CD14-positive monocyte (primary cell): ENCODE measurements at regions not wholly inside any gene's neighbourhood (a gene's known extent, or its start where the extent isn't known, plus 50 kb on each side); places are given as distances from the start of the nearest gene placed in this dataset.

ENCODE experiments used
- DNase-seq, 3 donors: peaks; one replicate each; pipeline ENCODE4 v3.0.0-alpha.2; 2011 to 2022
- H2AFZ ChIP-seq: 2 replicates; pipeline ENCODE4 v1.6.0; 2012; ENCODE audit warnings: mild to moderate bottlenecking, low read depth, low read length, inconsistent platforms; ENCODE audit not compliant: insufficient read depth, poor library complexity, severe bottlenecking
- H3K27ac ChIP-seq, 2 donors: 1 replicate in 1 of 2; 2 replicates in 1 of 2; pipeline ENCODE4 v1.5.1; 2012 to 2013; ENCODE audit warnings: low read length in 2 of 2, control low read depth in 1 of 2, inconsistent platforms in 1 of 2, low read depth in 1 of 2, mild to moderate bottlenecking in 1 of 2
- H3K27me3 ChIP-seq, 2 donors: one replicate each; pipeline versions ENCODE4 v1.6.0 to v1.6.1; 2011 to 2013; ENCODE audit warnings: low read length in 2 of 2; ENCODE audit not compliant: control insufficient read depth in 2 of 2, insufficient read depth in 2 of 2
- H3K36me3 ChIP-seq, 2 donors: replicated peaks in 1 of 2; 1 replicate in 1 of 2; 2 replicates in 1 of 2; pipeline versions ENCODE4 v1.5.1 to v1.6.1; 2012 to 2013; ENCODE audit warnings: low read length in 2 of 2, control low read depth in 1 of 2, inconsistent platforms in 1 of 2, mild to moderate bottlenecking in 1 of 2; ENCODE audit not compliant: insufficient read depth in 2 of 2, control insufficient read depth in 1 of 2
- H3K4me1 ChIP-seq, 2 donors: 1 replicate in 1 of 2; 2 replicates in 1 of 2; pipeline versions ENCODE4 v1.5.1 to v1.6.1; 2012 to 2013; ENCODE audit warnings: low read length in 2 of 2, control low read depth in 1 of 2, inconsistent platforms in 1 of 2, mild to moderate bottlenecking in 1 of 2, moderate library complexity in 1 of 2; ENCODE audit not compliant: insufficient read depth in 2 of 2, control insufficient read depth in 1 of 2
- H3K4me2 ChIP-seq: replicated peaks from 2 replicates; pipeline ENCODE3; 2012; ENCODE audit warnings: low read length, moderate library complexity, mild to moderate bottlenecking; ENCODE audit not compliant: poor library complexity, severe bottlenecking; ENCODE audit errors: extremely low read depth
- H3K4me3 ChIP-seq, 3 experiments: fragments of 200-600 bp in 1 of 3; sonication (generic) in 1 of 3; replicated peaks in 1 of 3; 1 replicate in 2 of 3; 2 replicates in 1 of 3; pipeline ENCODE4 v1.5.1; 2011 to 2013; ENCODE audit warnings: low read length in 3 of 3, mild to moderate bottlenecking in 3 of 3, control low read depth in 2 of 3, low read depth in 2 of 3, inconsistent platforms in 1 of 3, moderate library complexity in 1 of 3
- H3K79me2 ChIP-seq: 2 replicates; pipeline ENCODE4 v1.6.0; 2012; ENCODE audit warnings: mild to moderate bottlenecking, control low read depth, inconsistent platforms, low read length, moderate library complexity; ENCODE audit not compliant: insufficient read depth
- H3K9ac ChIP-seq: 2 replicates; pipeline ENCODE4 v1.6.0; 2017; ENCODE audit warnings: low read length, mild to moderate bottlenecking; ENCODE audit not compliant: insufficient read depth, poor library complexity, severe bottlenecking
- H3K9me3 ChIP-seq, 2 donors: replicated peaks in 1 of 2; 1 replicate in 1 of 2; 2 replicates in 1 of 2; pipeline versions ENCODE4 v1.5.1 to v1.6.1; 2012 to 2013; ENCODE audit warnings: low read length in 2 of 2, control low read depth in 1 of 2; ENCODE audit not compliant: control insufficient read depth in 1 of 2, insufficient read depth in 1 of 2
- H4K20me1 ChIP-seq: 2 replicates; pipeline ENCODE4 v1.6.0; 2012; ENCODE audit warnings: mild to moderate bottlenecking, low read length, control low read depth, moderate library complexity; ENCODE audit not compliant: insufficient read depth
- H3K27ac Mint-ChIP-seq, 7 donors: one replicate each; pipeline ENCODE4 v1.8.0; 2020; ENCODE audit warnings: mild to moderate bottlenecking in 7 of 7, mixed read lengths in 7 of 7, moderate library complexity in 6 of 7, inconsistent platforms in 2 of 7
- H3K27me3 Mint-ChIP-seq, 3 donors: one replicate each; pipeline ENCODE4 v1.8.0; 2021 to 2022; ENCODE audit warnings: low read depth in 3 of 3, mild to moderate bottlenecking in 3 of 3, mixed read lengths in 3 of 3, moderate library complexity in 3 of 3, inconsistent platforms in 1 of 3
- H3K36me3 Mint-ChIP-seq, 2 donors: one replicate each; pipeline ENCODE4 v1.8.0; 2020; ENCODE audit warnings: mixed read lengths in 2 of 2, inconsistent platforms in 1 of 2, mild to moderate bottlenecking in 1 of 2
- H3K4me1 Mint-ChIP-seq: one replicate; pipeline ENCODE4 v1.8.0; 2020; ENCODE audit warnings: mild to moderate bottlenecking, mixed read lengths
- H3K4me3 Mint-ChIP-seq, 2 donors: one replicate each; pipeline ENCODE4 v1.8.0; 2020; ENCODE audit warnings: mild to moderate bottlenecking in 2 of 2, mixed read lengths in 2 of 2, moderate library complexity in 1 of 2
- H3K9me3 Mint-ChIP-seq, 7 donors: one replicate each; pipeline ENCODE4 v1.8.0; 2020 to 2022; ENCODE audit warnings: mixed read lengths in 7 of 7, mild to moderate bottlenecking in 6 of 7, moderate library complexity in 6 of 7, inconsistent platforms in 2 of 7
- WGBS: methylation state at CpG from one replicate; pipeline ENCODE4 v1.1.5; 2013; ENCODE audit warnings: missing lambda C conversion rate; ENCODE audit not compliant: insufficient coverage; 5-methylcytosine and 5-hydroxymethylcytosine counted together
- intact Hi-C, 2 donors: fragments of 100-400 bp; cut with micrococcal nuclease; formaldehyde crosslinking; loops; one replicate each; pipeline versions ENCODE4 v1.15.0 to v1.15.1; 2023
- TF ChIP-seq, protein P1 (sequence below): fragments of 200-600 bp; IDR thresholded peaks from one replicate; pipeline ENCODE4 v1.8.0; 2022; ENCODE audit warnings: antibody characterized with exemption, mild to moderate bottlenecking

DNA sequence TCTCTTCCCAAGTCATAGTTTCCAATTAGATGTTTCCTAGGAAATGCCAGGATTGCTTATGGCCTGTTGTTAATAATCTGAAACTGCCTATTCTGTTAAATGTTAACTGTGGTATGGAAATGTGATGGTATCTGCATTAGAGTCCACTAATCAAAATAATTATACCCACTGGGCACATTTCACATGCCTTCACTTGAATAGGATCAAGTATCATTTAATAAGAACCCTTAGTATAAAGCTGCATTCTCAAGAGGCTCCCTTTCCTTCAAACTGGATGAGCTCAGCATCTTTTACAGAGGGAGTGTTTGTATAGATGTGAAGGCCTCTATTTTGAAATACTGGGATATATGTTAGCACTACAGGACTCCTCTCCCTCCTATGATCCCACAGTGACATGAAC lies 477.2 kb upstream of the VRK2 start:
- no peak overlapping the region for H3K4me3 ChIP-seq
- TF ChIP-seq, protein P1, sequence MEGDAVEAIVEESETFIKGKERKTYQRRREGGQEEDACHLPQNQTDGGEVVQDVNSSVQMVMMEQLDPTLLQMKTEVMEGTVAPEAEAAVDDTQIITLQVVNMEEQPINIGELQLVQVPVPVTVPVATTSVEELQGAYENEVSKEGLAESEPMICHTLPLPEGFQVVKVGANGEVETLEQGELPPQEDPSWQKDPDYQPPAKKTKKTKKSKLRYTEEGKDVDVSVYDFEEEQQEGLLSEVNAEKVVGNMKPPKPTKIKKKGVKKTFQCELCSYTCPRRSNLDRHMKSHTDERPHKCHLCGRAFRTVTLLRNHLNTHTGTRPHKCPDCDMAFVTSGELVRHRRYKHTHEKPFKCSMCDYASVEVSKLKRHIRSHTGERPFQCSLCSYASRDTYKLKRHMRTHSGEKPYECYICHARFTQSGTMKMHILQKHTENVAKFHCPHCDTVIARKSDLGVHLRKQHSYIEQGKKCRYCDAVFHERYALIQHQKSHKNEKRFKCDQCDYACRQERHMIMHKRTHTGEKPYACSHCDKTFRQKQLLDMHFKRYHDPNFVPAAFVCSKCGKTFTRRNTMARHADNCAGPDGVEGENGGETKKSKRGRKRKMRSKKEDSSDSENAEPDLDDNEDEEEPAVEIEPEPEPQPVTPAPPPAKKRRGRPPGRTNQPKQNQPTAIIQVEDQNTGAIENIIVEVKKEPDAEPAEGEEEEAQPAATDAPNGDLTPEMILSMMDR = no peak
- no peak overlapping the region for H3K27ac ChIP-seq
- no peaks in the 10 kb centered on the region for H3K9me3 ChIP-seq
- Mint-ChIP-seq H3K4me1 (no peaks in the 10 kb centered on the region), H3K9me3 (peaks cover 0 to 3% (median 0%) of the 10 kb centered on the region in 7 donors), H3K27ac (no peak overlapping the region), H3K4me3 (no peak overlapping the region), H3K27me3 (no peaks in the 10 kb centered on the region), H3K36me3 (no peaks in the 10 kb centered on the region)
- no peaks in the 10 kb centered on the region for H3K36me3 ChIP-seq
- no peak overlapping the region for H2AFZ ChIP-seq
- no peaks in the 10 kb centered on the region for H3K79me2 ChIP-seq
- DNase-seq = no peak
- intact Hi-C loops = no loop called here
- H4K20me1 ChIP-seq = no peaks in the 10 kb centered on the region
- H3K4me2 ChIP-seq = no peak overlapping the region
- no peak overlapping the region for H3K9ac ChIP-seq
- H3K4me1 ChIP-seq = no peaks in the 10 kb centered on the region
- H3K27me3 ChIP-seq = no peaks in the 10 kb centered on the region

DNA sequence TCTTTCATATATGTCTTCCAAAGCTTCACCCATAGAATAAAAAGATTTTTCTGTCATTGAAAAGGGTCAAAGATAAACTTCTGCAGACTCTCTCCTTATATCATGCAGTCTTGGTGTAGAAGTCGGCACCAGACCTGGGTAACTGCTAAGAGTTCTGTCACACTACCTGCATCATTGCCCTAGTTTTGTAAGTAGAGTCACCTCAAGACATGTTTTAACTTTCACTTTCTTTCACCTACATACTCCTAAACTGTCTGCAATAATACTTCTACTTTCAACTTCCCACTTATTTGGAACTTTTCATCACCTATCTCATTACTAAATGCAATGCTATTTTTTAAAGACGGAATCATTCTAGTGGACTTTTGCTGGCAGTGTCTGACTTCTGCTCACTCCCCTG lies 475.6 kb upstream of the VRK2 start:
- H3K27ac ChIP-seq = no peak overlapping the region
- no peak overlapping the region for H2AFZ ChIP-seq
- intact Hi-C loops = no loop called here
- no peak overlapping the region for H3K4me3 ChIP-seq
- Mint-ChIP-seq H3K27me3 (no peaks in the 10 kb centered on the region), H3K4me3 (no peak overlapping the region), H3K27ac (no peak overlapping the region), H3K4me1 (no peaks in the 10 kb centered on the region), H3K36me3 (no peaks in the 10 kb centered on the region), H3K9me3 (peaks cover 0 to 3% (median 0%) of the 10 kb centered on the region in 7 donors)
- no peaks in the 10 kb centered on the region for H3K36me3 ChIP-seq
- no peaks in the 10 kb centered on the region for H3K9me3 ChIP-seq
- H3K4me1 ChIP-seq = no peaks in the 10 kb centered on the region
- H3K4me2 ChIP-seq = no peak overlapping the region
- no peaks in the 10 kb centered on the region for H3K27me3 ChIP-seq
- TF ChIP-seq, protein P1 = no peak
- H3K79me2 ChIP-seq = no peaks in the 10 kb centered on the region
- H4K20me1 ChIP-seq = no peaks in the 10 kb centered on the region
- 92% methylated on average over 1 of the region's 2 CpGs for WGBS
- no peak overlapping the region for H3K9ac ChIP-seq
- no peak for DNase-seq
